ENCODE measurements at regions not wholly inside any gene's neighbourhood (a gene's known extent, or its start where the extent isn't known, plus 50 kb on each side); places are given as distances from the start of the nearest gene placed in this dataset.

DNA sequence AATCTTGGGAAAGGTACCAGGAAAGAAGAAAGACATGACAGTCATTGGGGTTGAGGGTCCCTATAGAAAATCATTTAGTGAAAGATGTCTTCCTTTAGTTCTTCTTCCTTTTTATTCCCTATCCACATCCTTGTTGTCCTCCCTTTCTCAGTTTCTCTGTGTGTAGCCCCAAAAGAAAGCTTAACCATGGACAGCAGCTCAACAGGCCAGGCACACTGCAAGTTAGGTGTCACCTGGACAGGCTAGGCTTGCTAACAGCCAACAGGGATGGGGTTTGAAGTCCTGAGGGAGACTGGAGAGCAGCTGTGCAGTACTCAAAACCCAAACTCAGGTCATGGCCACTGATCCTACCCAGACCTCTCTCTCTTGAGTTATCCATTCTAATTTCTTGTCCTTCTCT, 543.1 kb downstream of the TUSC7 start:
- TF ChIP-seq, protein P1, sequence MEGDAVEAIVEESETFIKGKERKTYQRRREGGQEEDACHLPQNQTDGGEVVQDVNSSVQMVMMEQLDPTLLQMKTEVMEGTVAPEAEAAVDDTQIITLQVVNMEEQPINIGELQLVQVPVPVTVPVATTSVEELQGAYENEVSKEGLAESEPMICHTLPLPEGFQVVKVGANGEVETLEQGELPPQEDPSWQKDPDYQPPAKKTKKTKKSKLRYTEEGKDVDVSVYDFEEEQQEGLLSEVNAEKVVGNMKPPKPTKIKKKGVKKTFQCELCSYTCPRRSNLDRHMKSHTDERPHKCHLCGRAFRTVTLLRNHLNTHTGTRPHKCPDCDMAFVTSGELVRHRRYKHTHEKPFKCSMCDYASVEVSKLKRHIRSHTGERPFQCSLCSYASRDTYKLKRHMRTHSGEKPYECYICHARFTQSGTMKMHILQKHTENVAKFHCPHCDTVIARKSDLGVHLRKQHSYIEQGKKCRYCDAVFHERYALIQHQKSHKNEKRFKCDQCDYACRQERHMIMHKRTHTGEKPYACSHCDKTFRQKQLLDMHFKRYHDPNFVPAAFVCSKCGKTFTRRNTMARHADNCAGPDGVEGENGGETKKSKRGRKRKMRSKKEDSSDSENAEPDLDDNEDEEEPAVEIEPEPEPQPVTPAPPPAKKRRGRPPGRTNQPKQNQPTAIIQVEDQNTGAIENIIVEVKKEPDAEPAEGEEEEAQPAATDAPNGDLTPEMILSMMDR (IDR thresholded peaks at IDR 0.05 in 2 of 3, conservative IDR thresholded peaks at IDR 0.05 in 1 of 3; ENCODE audit: insufficient read depth in 2 of 3, low read depth in 1 of 3, low read length in 3 of 3) = no peak
- TF ChIP-seq, protein P2, sequence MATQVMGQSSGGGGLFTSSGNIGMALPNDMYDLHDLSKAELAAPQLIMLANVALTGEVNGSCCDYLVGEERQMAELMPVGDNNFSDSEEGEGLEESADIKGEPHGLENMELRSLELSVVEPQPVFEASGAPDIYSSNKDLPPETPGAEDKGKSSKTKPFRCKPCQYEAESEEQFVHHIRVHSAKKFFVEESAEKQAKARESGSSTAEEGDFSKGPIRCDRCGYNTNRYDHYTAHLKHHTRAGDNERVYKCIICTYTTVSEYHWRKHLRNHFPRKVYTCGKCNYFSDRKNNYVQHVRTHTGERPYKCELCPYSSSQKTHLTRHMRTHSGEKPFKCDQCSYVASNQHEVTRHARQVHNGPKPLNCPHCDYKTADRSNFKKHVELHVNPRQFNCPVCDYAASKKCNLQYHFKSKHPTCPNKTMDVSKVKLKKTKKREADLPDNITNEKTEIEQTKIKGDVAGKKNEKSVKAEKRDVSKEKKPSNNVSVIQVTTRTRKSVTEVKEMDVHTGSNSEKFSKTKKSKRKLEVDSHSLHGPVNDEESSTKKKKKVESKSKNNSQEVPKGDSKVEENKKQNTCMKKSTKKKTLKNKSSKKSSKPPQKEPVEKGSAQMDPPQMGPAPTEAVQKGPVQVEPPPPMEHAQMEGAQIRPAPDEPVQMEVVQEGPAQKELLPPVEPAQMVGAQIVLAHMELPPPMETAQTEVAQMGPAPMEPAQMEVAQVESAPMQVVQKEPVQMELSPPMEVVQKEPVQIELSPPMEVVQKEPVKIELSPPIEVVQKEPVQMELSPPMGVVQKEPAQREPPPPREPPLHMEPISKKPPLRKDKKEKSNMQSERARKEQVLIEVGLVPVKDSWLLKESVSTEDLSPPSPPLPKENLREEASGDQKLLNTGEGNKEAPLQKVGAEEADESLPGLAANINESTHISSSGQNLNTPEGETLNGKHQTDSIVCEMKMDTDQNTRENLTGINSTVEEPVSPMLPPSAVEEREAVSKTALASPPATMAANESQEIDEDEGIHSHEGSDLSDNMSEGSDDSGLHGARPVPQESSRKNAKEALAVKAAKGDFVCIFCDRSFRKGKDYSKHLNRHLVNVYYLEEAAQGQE (IDR thresholded peaks at IDR 0.05; ENCODE audit: borderline replicate concordance) = no peak
- TF ChIP-seq, protein P2 (CRISPR knock-in tag; IDR thresholded peaks at IDR 0.05; ENCODE audit: low read depth) = no peak

Measured in K562 (cell line).